Calu3 (cell line): ENCODE measurements at regions not wholly inside any gene's neighbourhood (a gene's known extent, or its start where the extent isn't known, plus 50 kb on each side); places are given as distances from the start of the nearest gene placed in this dataset.

Experiments
- BruUV-seq: library from RNA; stranded (reverse); fragments of 400-500 nt; replicated peaks from 2 replicates; lab custom pipeline; 2021; lab: Mats Ljungman, UMichigan
- CTCF ChIA-PET: fragments of 300-600 bp; sonication (Branson Sonifier 250); formaldehyde crosslinking; loops from one replicate; lab custom pipeline; 2022; ENCODE audit warnings: antibody characterized with exemption; lab: Charles Lee
- DNase-seq: peaks from one replicate; pipeline ENCODE4 v3.0.0; 2022
- H3K27ac Mint-ChIP-seq: one replicate; pipeline ENCODE4 v1.8.0; 2022; ENCODE audit warnings: mixed read lengths; ENCODE audit not compliant: unreplicated experiment
- H3K27me3 Mint-ChIP-seq: one replicate; pipeline ENCODE4 v1.8.0; 2022; ENCODE audit warnings: mixed read lengths; ENCODE audit not compliant: unreplicated experiment
- H3K36me3 Mint-ChIP-seq: one replicate; pipeline ENCODE4 v1.8.0; 2022; ENCODE audit warnings: mild to moderate bottlenecking, moderate library complexity, mixed read lengths; ENCODE audit not compliant: insufficient read depth, unreplicated experiment
- H3K4me1 Mint-ChIP-seq: one replicate; pipeline ENCODE4 v1.8.0; 2022; ENCODE audit warnings: mild to moderate bottlenecking, low read depth, mixed read lengths; ENCODE audit not compliant: unreplicated experiment
- H3K4me3 Mint-ChIP-seq: one replicate; pipeline ENCODE4 v1.8.0; 2022; ENCODE audit warnings: mild to moderate bottlenecking, low read depth, moderate library complexity, mixed read lengths; ENCODE audit not compliant: unreplicated experiment
- H3K9me3 Mint-ChIP-seq: one replicate; pipeline ENCODE4 v1.8.0; 2022; ENCODE audit warnings: low read depth, mixed read lengths; ENCODE audit not compliant: unreplicated experiment
- intact Hi-C: fragments of 100-400 bp; cut with micrococcal nuclease; formaldehyde crosslinking; loops from one replicate; pipeline ENCODE4 v1.10.0; 2022; ENCODE audit not compliant: unreplicated experiment
- TF ChIP-seq, protein P1 (sequence below): fragments of 200-600 bp; IDR thresholded peaks from one replicate; pipeline ENCODE4 v1.8.0; 2022; ENCODE audit warnings: antibody characterized with exemption; ENCODE audit not compliant: unreplicated experiment

DNA sequence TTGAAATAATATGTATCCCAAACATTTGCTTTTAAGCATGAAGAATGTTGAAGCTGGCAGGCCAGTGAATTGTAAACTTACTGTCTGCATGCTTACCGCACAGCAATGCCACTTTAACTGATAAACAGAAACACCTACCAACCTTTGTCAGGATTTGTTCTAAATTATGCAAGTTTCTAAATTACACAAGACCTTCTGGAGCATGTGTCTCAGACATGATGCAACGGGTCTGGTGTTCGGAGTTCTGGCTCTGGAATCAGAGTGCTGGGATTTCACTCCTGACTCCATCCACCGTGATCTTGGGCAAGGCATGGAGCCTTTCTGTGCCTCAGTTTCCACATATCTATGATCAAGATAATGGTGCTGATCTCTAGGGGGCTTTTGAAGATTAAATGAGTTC lies 111.2 kb downstream of the CCT6B start:
- Mint-ChIP-seq H3K27me3 (peaks cover 59% of the 10 kb centered on the region), H3K27ac (no peak overlapping the region), H3K9me3 (no peaks in the 10 kb centered on the region), H3K4me1 (no peaks in the 10 kb centered on the region), H3K4me3 (no peak overlapping the region), H3K36me3 (no peaks in the 10 kb centered on the region)
- no peak for DNase-seq
- CTCF ChIA-PET, result no interaction called here
- TF ChIP-seq, protein P1, sequence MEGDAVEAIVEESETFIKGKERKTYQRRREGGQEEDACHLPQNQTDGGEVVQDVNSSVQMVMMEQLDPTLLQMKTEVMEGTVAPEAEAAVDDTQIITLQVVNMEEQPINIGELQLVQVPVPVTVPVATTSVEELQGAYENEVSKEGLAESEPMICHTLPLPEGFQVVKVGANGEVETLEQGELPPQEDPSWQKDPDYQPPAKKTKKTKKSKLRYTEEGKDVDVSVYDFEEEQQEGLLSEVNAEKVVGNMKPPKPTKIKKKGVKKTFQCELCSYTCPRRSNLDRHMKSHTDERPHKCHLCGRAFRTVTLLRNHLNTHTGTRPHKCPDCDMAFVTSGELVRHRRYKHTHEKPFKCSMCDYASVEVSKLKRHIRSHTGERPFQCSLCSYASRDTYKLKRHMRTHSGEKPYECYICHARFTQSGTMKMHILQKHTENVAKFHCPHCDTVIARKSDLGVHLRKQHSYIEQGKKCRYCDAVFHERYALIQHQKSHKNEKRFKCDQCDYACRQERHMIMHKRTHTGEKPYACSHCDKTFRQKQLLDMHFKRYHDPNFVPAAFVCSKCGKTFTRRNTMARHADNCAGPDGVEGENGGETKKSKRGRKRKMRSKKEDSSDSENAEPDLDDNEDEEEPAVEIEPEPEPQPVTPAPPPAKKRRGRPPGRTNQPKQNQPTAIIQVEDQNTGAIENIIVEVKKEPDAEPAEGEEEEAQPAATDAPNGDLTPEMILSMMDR, result no peak
- intact Hi-C loops, result no loop called here
- no TSS peak for BruUV-seq

DNA sequence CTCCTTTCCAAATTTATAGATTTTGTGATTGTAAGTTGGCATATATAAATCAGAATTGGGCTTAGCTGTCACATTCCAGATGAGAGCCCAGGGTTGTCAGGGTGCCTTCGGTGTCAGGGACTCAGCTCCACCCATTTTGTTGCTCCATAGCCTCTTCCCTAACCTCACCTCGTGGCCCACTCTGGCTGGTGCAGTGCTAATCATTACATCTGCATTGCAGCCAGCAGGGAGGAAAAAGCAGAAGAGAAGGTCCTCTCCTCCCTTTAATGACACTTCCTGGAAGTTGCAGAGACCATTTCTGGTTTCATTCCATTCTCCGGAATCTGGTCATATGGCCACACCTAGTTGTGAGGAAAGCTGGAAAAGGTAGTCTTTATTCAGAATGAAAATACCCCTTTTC lies 113.3 kb downstream of the CCT6B start:
- H3K4me3 Mint-ChIP-seq, result no peak overlapping the region
- no peak for DNase-seq
- TF ChIP-seq, protein P1, result no peak
- H3K9me3 Mint-ChIP-seq, result no peaks in the 10 kb centered on the region
- intact Hi-C loops, result no loop called here
- BruUV-seq, result no TSS peak
- peaks cover 38% of the 10 kb centered on the region for H3K27me3 Mint-ChIP-seq
- no peaks in the 10 kb centered on the region for H3K4me1 Mint-ChIP-seq
- CTCF ChIA-PET, result no interaction called here
- no peak overlapping the region for H3K27ac Mint-ChIP-seq
- no peaks in the 10 kb centered on the region for H3K36me3 Mint-ChIP-seq

DNA sequence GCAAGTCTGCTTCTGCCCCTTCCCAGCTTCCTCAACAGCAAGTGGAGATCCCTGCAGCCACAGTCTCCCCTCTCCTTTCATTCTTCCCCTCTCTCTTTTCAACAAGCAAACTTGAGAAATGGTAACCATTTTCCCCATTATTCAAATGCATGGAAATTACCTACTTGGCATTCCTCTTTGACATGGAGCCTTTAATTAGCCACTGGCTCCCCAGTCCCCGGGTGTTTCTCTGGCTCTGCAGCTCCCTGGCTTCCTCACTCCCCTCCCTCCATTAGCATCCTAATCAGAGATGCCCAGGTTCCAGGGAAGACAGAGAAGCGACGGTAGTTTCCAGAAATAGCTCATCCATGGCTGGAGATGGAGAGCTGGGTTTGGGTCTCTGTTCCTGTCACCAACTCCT lies 116.0 kb downstream of the CCT6B start:
- no peak overlapping the region for H3K4me3 Mint-ChIP-seq
- TF ChIP-seq, protein P1, result no peak
- H3K4me1 Mint-ChIP-seq, result peaks cover 9% of the 10 kb centered on the region
- no peak overlapping the region for H3K27ac Mint-ChIP-seq
- H3K36me3 Mint-ChIP-seq, result no peaks in the 10 kb centered on the region
- CTCF ChIA-PET, result no interaction called here
- BruUV-seq, result no TSS peak
- intact Hi-C loops, result no loop called here
- no peak for DNase-seq
- H3K9me3 Mint-ChIP-seq, result no peaks in the 10 kb centered on the region
- peaks cover 34% of the 10 kb centered on the region for H3K27me3 Mint-ChIP-seq

DNA sequence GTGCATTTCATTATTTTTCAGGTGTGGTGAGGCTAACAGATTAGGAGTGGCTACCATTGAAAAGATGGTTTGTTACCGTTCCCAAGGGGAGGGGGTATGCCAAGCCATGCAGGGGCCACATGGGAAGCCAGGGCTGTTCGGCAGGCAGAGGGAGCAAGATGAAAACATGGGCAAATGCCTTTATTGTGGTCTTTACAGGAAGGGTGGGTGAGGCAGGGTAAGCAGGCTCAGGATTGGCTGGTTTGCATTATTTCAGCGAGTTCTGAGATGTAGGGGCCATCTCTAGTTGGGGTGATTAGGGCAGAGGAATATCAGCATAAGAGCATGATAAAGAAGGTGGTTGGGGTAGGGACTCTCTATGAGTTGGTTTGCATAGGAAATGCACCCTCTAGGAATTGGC lies 117.6 kb downstream of the CCT6B start:
- no TSS peak for BruUV-seq
- Mint-ChIP-seq H3K4me1 (peaks cover 11% of the 10 kb centered on the region), H3K4me3 (no peak overlapping the region), H3K36me3 (no peaks in the 10 kb centered on the region), H3K27me3 (peaks cover 18% of the 10 kb centered on the region), H3K27ac (no peak overlapping the region), H3K9me3 (no peaks in the 10 kb centered on the region)
- no peak for DNase-seq
- intact Hi-C loops, result loop anchor here (5.0 kb wide), 1 partner anchor 121 kb away; no protein-coding TSS in a partner anchor
- TF ChIP-seq, protein P1, result no peak
- CTCF ChIA-PET, result no interaction called here
